ENCODE measurements at regions not wholly inside any gene's neighbourhood (a gene's known extent, or its start where the extent isn't known, plus 50 kb on each side); places are given as distances from the start of the nearest gene placed in this dataset.

DNA sequence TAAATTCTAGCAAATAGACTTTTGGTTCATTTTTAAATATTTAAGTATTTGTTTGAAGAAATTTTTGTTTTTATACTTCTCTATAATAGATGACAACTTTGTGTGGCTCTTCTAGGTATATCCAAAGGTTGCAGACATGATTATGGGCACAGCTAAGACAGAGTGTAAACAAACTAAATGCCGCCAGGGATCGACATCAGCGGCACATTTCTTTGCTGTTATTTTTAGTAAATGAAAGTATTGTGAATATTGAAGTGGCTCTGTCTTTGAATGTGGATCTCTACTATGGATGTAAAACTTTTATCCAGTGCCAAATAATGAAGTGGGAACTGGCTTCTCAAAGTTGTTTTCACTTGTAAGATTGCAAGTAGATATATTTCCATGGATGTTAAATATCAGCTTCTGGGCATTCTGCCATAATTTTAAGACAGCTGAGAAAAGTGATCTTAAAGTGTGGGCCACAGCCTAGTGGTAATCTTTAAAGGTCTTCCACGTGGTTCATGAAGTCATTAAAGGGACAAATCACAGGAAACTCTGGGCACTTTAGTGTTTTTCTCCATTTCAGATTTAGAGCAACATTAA, 589.9 kb downstream of the ZNF608 start:
- TF ChIP-seq FOXP2 (optimal IDR thresholded peaks at IDR 0.05; ENCODE audit: control extremely low read depth, extremely low read length, insufficient read depth), result no peak
- TF ChIP-seq EZH2 (IDR thresholded peaks at IDR 0.05), result no peak
